Pulmonary artery endothelial cell (primary cell): ENCODE measurements at regions not wholly inside any gene's neighbourhood (a gene's known extent, or its start where the extent isn't known, plus 50 kb on each side); places are given as distances from the start of the nearest gene placed in this dataset.

Experiments
- DNase-seq: peaks from one replicate; pipeline ENCODE4 v3.0.0-alpha.2; 2011; ENCODE audit warnings: low read depth, low spot score

- peak; percentile 78 for DNase-seq
Measured at GRCh38 chr13:59442944-59443486, 720.7 kb downstream of the DIAPH3 start.

DNA sequence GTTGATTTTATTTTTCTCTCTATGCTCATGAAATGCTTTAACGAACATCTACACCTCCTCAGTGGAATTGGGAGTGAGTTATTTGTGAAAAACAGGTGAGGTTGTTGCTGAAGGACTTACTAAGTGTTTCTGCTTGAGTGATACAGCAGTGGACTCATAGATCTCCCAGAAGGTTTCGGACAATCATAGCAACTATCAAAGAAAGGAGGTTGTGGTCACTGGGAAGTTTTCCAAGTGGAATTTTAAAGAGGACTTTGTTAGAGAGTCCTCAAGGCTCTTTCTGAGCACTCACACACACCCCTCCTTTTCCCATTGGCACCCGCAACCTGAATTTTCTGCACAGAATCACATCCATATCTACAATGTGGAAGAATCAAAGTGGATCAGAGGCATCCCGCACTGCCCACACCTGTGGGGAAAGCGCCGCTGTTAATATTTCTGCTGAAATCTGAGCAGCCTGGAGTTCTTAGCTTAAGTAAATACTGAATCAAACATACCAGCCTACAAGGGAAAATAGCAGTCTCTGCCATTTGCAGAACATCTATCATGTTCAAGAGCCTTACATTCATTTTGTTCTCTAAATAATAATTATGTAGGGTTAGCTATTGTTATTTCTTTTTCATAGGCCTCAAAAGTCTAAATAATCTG is 719.4 kb downstream of the DIAPH3 start:
- DNase-seq: no peak

GRCh38 chr13:59445812-59446211 is 717.9 kb downstream of the DIAPH3 start:
- no peak for DNase-seq

DNA sequence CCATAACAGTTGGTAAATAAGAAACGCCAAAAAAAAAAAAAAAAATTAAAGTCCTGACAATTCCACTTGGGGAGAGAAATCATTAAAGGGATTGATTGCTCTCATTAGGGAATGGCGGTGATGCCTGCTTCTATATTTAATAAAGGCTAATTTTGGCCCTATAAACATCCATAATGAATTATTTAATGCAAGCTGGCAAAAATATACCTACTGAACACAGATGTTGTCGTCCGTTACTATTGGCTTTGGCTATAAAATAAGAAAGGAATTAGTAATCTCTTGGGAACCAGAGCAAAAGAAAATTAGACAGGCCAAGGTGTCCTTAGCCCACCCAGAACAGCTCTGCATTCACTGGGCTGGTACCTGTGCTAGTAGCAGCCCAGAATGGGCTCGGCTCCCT is 717.3 kb downstream of the DIAPH3 start:
- no peak for DNase-seq

GRCh38 chr13:59447031-59447430 is 716.7 kb downstream of the DIAPH3 start:
- no peak for DNase-seq

- no peak for DNase-seq
Measured at GRCh38 chr13:59447846-59448620, 715.7 kb downstream of the DIAPH3 start.

DNA sequence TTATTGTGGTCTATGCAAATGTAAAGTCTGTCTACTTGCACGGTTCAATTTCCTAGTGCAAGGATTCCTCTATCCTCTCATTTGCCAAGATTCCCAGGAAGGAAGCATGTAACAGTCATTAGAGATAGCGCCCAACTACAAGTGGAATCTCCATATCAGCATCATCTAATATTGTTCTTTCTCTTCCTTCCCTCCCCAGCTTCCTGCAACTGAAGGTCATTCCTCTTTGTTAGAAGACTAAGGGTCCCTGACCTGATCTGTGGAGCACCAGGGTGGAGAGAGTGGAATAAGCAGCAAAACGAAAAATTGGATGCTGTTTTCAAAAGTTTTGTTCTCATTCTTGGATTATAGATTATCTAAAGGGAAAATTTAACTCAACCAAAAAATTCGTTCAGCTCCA is 714.0 kb downstream of the DIAPH3 start:
- no peak for DNase-seq

GRCh38 chr13:59450229-59450628 is 713.5 kb downstream of the DIAPH3 start:
- DNase-seq: no peak

- DNase-seq: no peak
Measured at GRCh38 chr13:59451236-59451635, 712.5 kb downstream of the DIAPH3 start.

GRCh38 chr13:59452189-59452890 is 711.4 kb downstream of the DIAPH3 start:
- no peak for DNase-seq

GRCh38 chr13:59458908-59459579 is 704.7 kb downstream of the DIAPH3 start:
- peak; percentile 72 for DNase-seq

- no peak for DNase-seq
Measured at GRCh38 chr13:59459972-59460371, 703.8 kb downstream of the DIAPH3 start.

GRCh38 chr13:59461411-59461810 is 702.3 kb downstream of the DIAPH3 start:
- peak; percentile 90 for DNase-seq

GRCh38 chr13:59463023-59463422 is 700.7 kb downstream of the DIAPH3 start:
- DNase-seq: no peak

GRCh38 chr13:59464926-59465325 is 698.8 kb downstream of the DIAPH3 start:
- no peak for DNase-seq

DNA sequence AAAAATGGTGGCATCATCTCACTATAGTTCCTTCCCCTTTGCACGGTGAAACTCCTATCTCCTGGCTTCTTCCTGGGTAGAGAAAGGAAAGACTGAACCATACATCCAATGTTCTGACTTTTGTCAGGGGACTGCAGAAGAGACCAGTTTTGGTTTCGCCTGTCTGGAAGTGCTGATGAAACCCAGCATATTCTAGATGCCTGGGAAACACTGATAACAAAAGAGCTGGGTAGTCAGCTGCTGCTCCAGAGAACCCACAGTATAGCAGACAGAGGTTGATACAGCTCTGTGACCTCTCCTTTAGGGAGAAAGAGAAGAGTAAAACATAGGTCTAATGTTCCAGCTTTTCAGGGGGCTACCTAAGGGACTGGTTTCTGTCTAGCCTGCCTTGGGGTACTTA is 695.3 kb downstream of the DIAPH3 start:
- no peak for DNase-seq

- DNase-seq: no peak
Measured at GRCh38 chr13:59471106-59471505, 692.6 kb downstream of the DIAPH3 start.

GRCh38 chr13:59472134-59472533 is 691.6 kb downstream of the DIAPH3 start:
- no peak for DNase-seq

GRCh38 chr13:59474696-59475095 is 689.0 kb downstream of the DIAPH3 start:
- no peak for DNase-seq

- no peak for DNase-seq
Measured at GRCh38 chr13:59475911-59476310, 687.8 kb downstream of the DIAPH3 start.

- no peak for DNase-seq
Measured at GRCh38 chr13:59476366-59476765, 687.4 kb downstream of the DIAPH3 start.

DNA sequence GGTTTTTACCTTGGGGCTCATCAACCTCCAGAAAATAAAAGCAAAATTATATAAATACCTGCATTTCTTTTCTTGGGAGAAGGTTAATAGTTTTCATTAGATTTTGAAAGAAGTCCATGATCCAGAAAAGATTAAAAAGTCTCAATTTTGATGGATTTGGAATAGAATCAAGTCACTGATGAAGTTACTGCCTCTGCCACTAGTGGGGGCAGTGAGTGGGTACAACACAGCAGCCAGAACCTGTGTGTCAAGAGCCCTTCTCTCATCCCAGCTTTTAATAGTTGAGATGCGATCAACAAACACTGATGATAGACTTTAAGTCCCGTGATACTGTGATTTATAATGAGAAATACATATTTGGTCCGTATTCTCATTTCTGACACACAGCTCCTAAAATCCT is 686.7 kb downstream of the DIAPH3 start:
- no peak for DNase-seq
